ENCODE measurements at regions not wholly inside any gene's neighbourhood (a gene's known extent, or its start where the extent isn't known, plus 50 kb on each side); places are given as distances from the start of the nearest gene placed in this dataset.

GRCh38 chr2:14352067-14352466 lies 280.4 kb upstream of the LRATD1 start:
- H3K4me3 ChIP-seq (ENCODE audit: low read depth in 2 of 2, low read length in 2 of 2), result no peak overlapping the region
- H3K27me3 ChIP-seq (ENCODE audit: control insufficient read depth, insufficient read depth, low read length), result no peaks in the 10 kb centered on the region
- CTCF ChIA-PET, result no interaction called here
- H3K27ac ChIP-seq (ENCODE audit: low read length), result no peak overlapping the region
- no peaks in the 10 kb centered on the region for H3K36me3 ChIP-seq (ENCODE audit: control insufficient read depth, insufficient read depth, low read length)
- no peak for TF ChIP-seq SIN3A (IDR thresholded peaks at IDR 0.05; ENCODE audit: borderline replicate concordance, insufficient read depth, low read depth, low read length)
- TF ChIP-seq, protein P1, sequence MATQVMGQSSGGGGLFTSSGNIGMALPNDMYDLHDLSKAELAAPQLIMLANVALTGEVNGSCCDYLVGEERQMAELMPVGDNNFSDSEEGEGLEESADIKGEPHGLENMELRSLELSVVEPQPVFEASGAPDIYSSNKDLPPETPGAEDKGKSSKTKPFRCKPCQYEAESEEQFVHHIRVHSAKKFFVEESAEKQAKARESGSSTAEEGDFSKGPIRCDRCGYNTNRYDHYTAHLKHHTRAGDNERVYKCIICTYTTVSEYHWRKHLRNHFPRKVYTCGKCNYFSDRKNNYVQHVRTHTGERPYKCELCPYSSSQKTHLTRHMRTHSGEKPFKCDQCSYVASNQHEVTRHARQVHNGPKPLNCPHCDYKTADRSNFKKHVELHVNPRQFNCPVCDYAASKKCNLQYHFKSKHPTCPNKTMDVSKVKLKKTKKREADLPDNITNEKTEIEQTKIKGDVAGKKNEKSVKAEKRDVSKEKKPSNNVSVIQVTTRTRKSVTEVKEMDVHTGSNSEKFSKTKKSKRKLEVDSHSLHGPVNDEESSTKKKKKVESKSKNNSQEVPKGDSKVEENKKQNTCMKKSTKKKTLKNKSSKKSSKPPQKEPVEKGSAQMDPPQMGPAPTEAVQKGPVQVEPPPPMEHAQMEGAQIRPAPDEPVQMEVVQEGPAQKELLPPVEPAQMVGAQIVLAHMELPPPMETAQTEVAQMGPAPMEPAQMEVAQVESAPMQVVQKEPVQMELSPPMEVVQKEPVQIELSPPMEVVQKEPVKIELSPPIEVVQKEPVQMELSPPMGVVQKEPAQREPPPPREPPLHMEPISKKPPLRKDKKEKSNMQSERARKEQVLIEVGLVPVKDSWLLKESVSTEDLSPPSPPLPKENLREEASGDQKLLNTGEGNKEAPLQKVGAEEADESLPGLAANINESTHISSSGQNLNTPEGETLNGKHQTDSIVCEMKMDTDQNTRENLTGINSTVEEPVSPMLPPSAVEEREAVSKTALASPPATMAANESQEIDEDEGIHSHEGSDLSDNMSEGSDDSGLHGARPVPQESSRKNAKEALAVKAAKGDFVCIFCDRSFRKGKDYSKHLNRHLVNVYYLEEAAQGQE (IDR thresholded peaks at IDR 0.05; ENCODE audit: insufficient read depth in 1 of 2, low read depth in 2 of 2, low read length in 1 of 2), result no peak
- no peak for TF ChIP-seq CTCF (IDR thresholded peaks at IDR 0.05)
- TF ChIP-seq TCF7L2 (IDR thresholded peaks at IDR 0.05; ENCODE audit: low read depth, low read length), result no peak
- H3K4me1 ChIP-seq (ENCODE audit: control insufficient read depth, insufficient read depth, low read length), result no peaks in the 10 kb centered on the region
- POLR2A ChIA-PET, result no interaction called here
- intact Hi-C loops (cut with micrococcal nuclease; ENCODE audit: unreplicated experiment) (no loop called here), in situ Hi-C loops (cut with HindIII; ENCODE audit: low pct_unique_long_range_greater_than_20kb, low sequenced_read_pairs) (no loop called here)
- BruUV-seq (replicated peaks), result no TSS peak
- DNase-seq (ENCODE audit: low read depth, low spot score) (no peak), ATAC-seq (no peak)
- no peaks in the 10 kb centered on the region for H3K9me3 ChIP-seq (ENCODE audit: control insufficient read depth, insufficient read depth, low read depth, low read length)

DNA sequence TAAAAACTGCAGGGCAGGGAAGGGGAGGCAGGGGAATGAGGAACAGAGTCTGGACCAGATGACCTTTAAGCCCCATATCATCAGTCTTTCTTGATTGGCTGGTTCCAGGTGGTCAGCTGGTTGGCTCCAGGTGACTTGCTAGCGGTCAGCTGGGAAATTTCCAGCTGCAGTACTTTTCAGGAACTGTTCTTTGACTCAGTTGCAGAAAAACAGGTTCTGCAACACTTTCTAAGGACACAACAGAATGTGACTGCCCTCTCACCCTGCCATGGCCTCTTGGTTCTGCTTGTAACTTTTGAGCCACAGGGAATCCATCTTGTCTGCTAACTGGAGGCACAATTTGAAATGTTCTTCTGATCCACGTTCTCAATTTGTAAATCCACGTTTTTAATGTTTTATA lies 278.3 kb upstream of the LRATD1 start:
- TF ChIP-seq SIN3A (IDR thresholded peaks at IDR 0.05; ENCODE audit: borderline replicate concordance, insufficient read depth, low read depth, low read length), result no peak
- no peak for TF ChIP-seq POLR2AphosphoS5 (IDR thresholded peaks at IDR 0.05; ENCODE audit: low read depth, low read length)
- no peak for TF ChIP-seq CTCF (IDR thresholded peaks at IDR 0.05)
- TF ChIP-seq TCF7L2 (IDR thresholded peaks at IDR 0.05; ENCODE audit: low read depth, low read length), result no peak
- TF ChIP-seq, protein P1 (IDR thresholded peaks at IDR 0.05; ENCODE audit: insufficient read depth in 1 of 2, low read depth in 2 of 2, low read length in 1 of 2), result no peak
- CTCF ChIA-PET, result no interaction called here
- in situ Hi-C loops (cut with HindIII; ENCODE audit: low pct_unique_long_range_greater_than_20kb, low sequenced_read_pairs) (no loop called here), intact Hi-C loops (cut with micrococcal nuclease; ENCODE audit: unreplicated experiment) (no loop called here)
- Histone ChIP-seq H3K4me3 (ENCODE audit: low read depth in 2 of 2, low read length in 2 of 2) (no peak overlapping the region), H3K27me3 (ENCODE audit: control insufficient read depth, insufficient read depth, low read length) (no peaks in the 10 kb centered on the region), H3K36me3 (ENCODE audit: control insufficient read depth, insufficient read depth, low read length) (no peaks in the 10 kb centered on the region), H3K4me1 (ENCODE audit: control insufficient read depth, insufficient read depth, low read length) (no peaks in the 10 kb centered on the region), H3K27ac (ENCODE audit: low read length) (no peak overlapping the region), H3K9me3 (ENCODE audit: control insufficient read depth, insufficient read depth, low read depth, low read length) (no peaks in the 10 kb centered on the region)
- no TSS peak for BruUV-seq (replicated peaks)
- no peak for DNase-seq (ENCODE audit: low read depth, low spot score)
- POLR2A ChIA-PET, result no interaction called here
- ATAC-seq, result no peak

All from Panc1 (cell line).